CD4-positive, CD25-positive, alpha-beta regulatory T cell (primary cell): ENCODE measurements at regions not wholly inside any gene's neighbourhood (a gene's known extent, or its start where the extent isn't known, plus 50 kb on each side); places are given as distances from the start of the nearest gene placed in this dataset.

ENCODE experiments used
- ATAC-seq, 2 donors: fragments of 150-1000 bp; cut with Tn5 transposase; one replicate each; pipeline ENCODE4 v1.10.0; 2021; ENCODE audit warnings: low read depth in 2 of 2, moderate number of reproducible peaks in 2 of 2, moderate library complexity in 1 of 2
- DNase-seq, 3 donors: peaks; one replicate each; pipeline versions ENCODE4 v3.0.0 to v3.0.0-alpha.2; 2012 to 2022; ENCODE audit warnings: mixed read lengths in 1 of 3
- H3K27ac ChIP-seq: one replicate; pipeline ENCODE4 v1.7.0; 2013; ENCODE audit warnings: mild to moderate bottlenecking, low read length; ENCODE audit not compliant: insufficient read depth, poor library complexity, severe bottlenecking
- H3K27me3 ChIP-seq: one replicate; pipeline ENCODE4 v1.7.0; 2013; ENCODE audit warnings: low read length; ENCODE audit not compliant: control insufficient read depth, insufficient read depth
- H3K36me3 ChIP-seq: one replicate; pipeline ENCODE4 v1.7.0; 2013; ENCODE audit warnings: mild to moderate bottlenecking, low read length, moderate library complexity; ENCODE audit not compliant: control insufficient read depth, insufficient read depth
- H3K4me1 ChIP-seq: 2 replicates; pipeline ENCODE4 v1.7.0; 2013; ENCODE audit warnings: mild to moderate bottlenecking, low read length; ENCODE audit not compliant: insufficient read depth, control insufficient read depth, poor library complexity, severe bottlenecking
- H3K4me3 ChIP-seq: one replicate; pipeline ENCODE4 v1.7.0; 2013; ENCODE audit warnings: low read depth, mild to moderate bottlenecking, low read length, moderate library complexity
- H3K9me3 ChIP-seq, 2 experiments: 1 replicate in 1 of 2; 2 replicates in 1 of 2; pipeline ENCODE4 v1.7.0; 2013; ENCODE audit warnings: low read length in 2 of 2, mild to moderate bottlenecking in 1 of 2, moderate library complexity in 1 of 2; ENCODE audit not compliant: control insufficient read depth in 2 of 2
- H3K27ac Mint-ChIP-seq, 3 donors: one replicate each; pipeline ENCODE4 v1.8.0; 2020 to 2022; ENCODE audit warnings: mild to moderate bottlenecking in 3 of 3, mixed read lengths in 3 of 3, moderate library complexity in 2 of 3
- H3K27me3 Mint-ChIP-seq: one replicate; pipeline ENCODE4 v1.8.0; 2022; ENCODE audit warnings: mild to moderate bottlenecking, mixed read lengths
- H3K36me3 Mint-ChIP-seq: one replicate; pipeline ENCODE4 v1.8.0; 2020; ENCODE audit warnings: mixed read lengths
- H3K4me1 Mint-ChIP-seq, 4 donors: one replicate each; pipeline ENCODE4 v1.8.0; 2020 to 2022; ENCODE audit warnings: mixed read lengths in 4 of 4, mild to moderate bottlenecking in 1 of 4
- H3K4me3 Mint-ChIP-seq, 4 donors: one replicate each; pipeline ENCODE4 v1.8.0; 2020 to 2022; ENCODE audit warnings: mild to moderate bottlenecking in 4 of 4, mixed read lengths in 4 of 4, moderate library complexity in 3 of 4
- H3K9me3 Mint-ChIP-seq, 7 donors: one replicate each; pipeline ENCODE4 v1.8.0; 2020 to 2022; ENCODE audit warnings: mixed read lengths in 7 of 7, mild to moderate bottlenecking in 3 of 7, moderate library complexity in 2 of 7

- no peak overlapping the region for H3K4me3 Mint-ChIP-seq
- Histone ChIP-seq H3K9me3 (peaks cover 0 to 8% of the 10 kb centered on the region in 2 experiments), H3K36me3 (no peaks in the 10 kb centered on the region), H3K27ac (no peak overlapping the region), H3K27me3 (no peaks in the 10 kb centered on the region), H3K4me3 (no peak overlapping the region), H3K4me1 (no peaks in the 10 kb centered on the region)
- ATAC-seq: no peak
- peaks cover 0 to 28% (median 10%) of the 10 kb centered on the region in 7 donors for H3K9me3 Mint-ChIP-seq
- H3K27ac Mint-ChIP-seq: no peak overlapping the region
- H3K4me1 Mint-ChIP-seq: no peaks in the 10 kb centered on the region
- H3K36me3 Mint-ChIP-seq: no peaks in the 10 kb centered on the region
- H3K27me3 Mint-ChIP-seq: no peaks in the 10 kb centered on the region
- DNase-seq: no peak
Observed at GRCh38 chr16:62853887-62854286, 817.6 kb upstream of the CDH8 start.

- H3K4me1 ChIP-seq: no peaks in the 10 kb centered on the region
- no peak for DNase-seq
- H3K27ac Mint-ChIP-seq: no peak overlapping the region
Observed at GRCh38 chr16:62846399-62847057, 810.3 kb upstream of the CDH8 start.

GRCh38 chr16:62832214-62832613, 796.0 kb upstream of the CDH8 start:
- H3K27ac Mint-ChIP-seq: no peak overlapping the region
- DNase-seq: no peak
- no peak overlapping the region for H3K4me3 Mint-ChIP-seq
- Histone ChIP-seq H3K27me3 (no peaks in the 10 kb centered on the region), H3K4me3 (no peak overlapping the region), H3K27ac (no peak overlapping the region), H3K9me3 (peaks cover 4 to 5% of the 10 kb centered on the region in 2 experiments), H3K36me3 (no peaks in the 10 kb centered on the region), H3K4me1 (no peaks in the 10 kb centered on the region)
- no peaks in the 10 kb centered on the region for H3K27me3 Mint-ChIP-seq
- peaks cover 0 to 43% (median 10%) of the 10 kb centered on the region in 7 donors for H3K9me3 Mint-ChIP-seq
- no peak for ATAC-seq
- H3K4me1 Mint-ChIP-seq: no peaks in the 10 kb centered on the region
- no peaks in the 10 kb centered on the region for H3K36me3 Mint-ChIP-seq

More at GRCh38 chr16:62846399-62847057, 810.3 kb upstream of the CDH8 start:
- no peaks in the 10 kb centered on the region for H3K4me1 Mint-ChIP-seq
- no peak overlapping the region for H3K4me3 ChIP-seq
- H3K36me3 ChIP-seq: no peaks in the 10 kb centered on the region
- peaks cover 1 to 24% (median 11%) of the 10 kb centered on the region in 7 donors for H3K9me3 Mint-ChIP-seq
- peaks cover 1 to 9% of the 10 kb centered on the region in 2 experiments for H3K9me3 ChIP-seq
- no peaks in the 10 kb centered on the region for H3K27me3 Mint-ChIP-seq
- H3K27ac ChIP-seq: no peak overlapping the region
- H3K27me3 ChIP-seq: no peaks in the 10 kb centered on the region
- H3K36me3 Mint-ChIP-seq: no peaks in the 10 kb centered on the region
- no peak for ATAC-seq
- H3K4me3 Mint-ChIP-seq: no peak overlapping the region

GRCh38 chr16:62831235-62831850, 795.1 kb upstream of the CDH8 start:
- no peak overlapping the region for H3K4me3 ChIP-seq
- Mint-ChIP-seq H3K36me3 (no peaks in the 10 kb centered on the region), H3K27me3 (no peaks in the 10 kb centered on the region), H3K9me3 (peaks cover 0 to 43% (median 11%) of the 10 kb centered on the region in 7 donors), H3K4me1 (no peaks in the 10 kb centered on the region), H3K27ac (no peak overlapping the region), H3K4me3 (no peak overlapping the region)
- no peak for ATAC-seq
- no peaks in the 10 kb centered on the region for H3K27me3 ChIP-seq
- no peaks in the 10 kb centered on the region for H3K4me1 ChIP-seq
- H3K9me3 ChIP-seq: peaks cover 4 to 5% of the 10 kb centered on the region in 2 experiments
- H3K36me3 ChIP-seq: no peaks in the 10 kb centered on the region
- DNase-seq: no peak
- H3K27ac ChIP-seq: no peak overlapping the region

- Histone ChIP-seq H3K4me3 (no peak overlapping the region), H3K4me1 (no peaks in the 10 kb centered on the region), H3K36me3 (no peaks in the 10 kb centered on the region), H3K27ac (no peak overlapping the region), H3K9me3 (peaks cover 4 to 5% of the 10 kb centered on the region in 2 experiments), H3K27me3 (no peaks in the 10 kb centered on the region)
- Mint-ChIP-seq H3K27me3 (no peaks in the 10 kb centered on the region), H3K27ac (no peak overlapping the region), H3K9me3 (peaks cover 0 to 37% (median 11%) of the 10 kb centered on the region in 7 donors), H3K4me3 (no peak overlapping the region), H3K4me1 (no peaks in the 10 kb centered on the region), H3K36me3 (no peaks in the 10 kb centered on the region)
- DNase-seq (no peak), ATAC-seq (no peak)
Observed at GRCh38 chr16:62829607-62830006, 793.4 kb upstream of the CDH8 start.

- Mint-ChIP-seq H3K4me1 (no peaks in the 10 kb centered on the region), H3K9me3 (peaks cover 0 to 35% (median 12%) of the 10 kb centered on the region in 7 donors), H3K36me3 (no peaks in the 10 kb centered on the region), H3K27ac (no peak overlapping the region), H3K4me3 (no peak overlapping the region), H3K27me3 (no peaks in the 10 kb centered on the region)
- Histone ChIP-seq H3K4me1 (no peaks in the 10 kb centered on the region), H3K4me3 (no peak overlapping the region), H3K36me3 (no peaks in the 10 kb centered on the region), H3K27ac (no peak overlapping the region), H3K27me3 (no peaks in the 10 kb centered on the region), H3K9me3 (peaks cover 6% of the 10 kb centered on the region in 2 experiments)
- no peak for ATAC-seq
- DNase-seq: no peak
Observed at GRCh38 chr16:62829084-62829483, 792.8 kb upstream of the CDH8 start.

GRCh38 chr16:62821824-62822223, 785.6 kb upstream of the CDH8 start:
- Mint-ChIP-seq H3K36me3 (no peaks in the 10 kb centered on the region), H3K9me3 (peaks cover 0 to 41% (median 8%) of the 10 kb centered on the region in 7 donors), H3K27ac (no peak overlapping the region), H3K27me3 (no peaks in the 10 kb centered on the region), H3K4me3 (no peak overlapping the region), H3K4me1 (no peaks in the 10 kb centered on the region)
- H3K4me3 ChIP-seq: no peak overlapping the region
- no peak for ATAC-seq
- no peaks in the 10 kb centered on the region for H3K4me1 ChIP-seq
- peaks cover 9 to 23% of the 10 kb centered on the region in 2 experiments for H3K9me3 ChIP-seq
- DNase-seq: no peak
- no peaks in the 10 kb centered on the region for H3K36me3 ChIP-seq
- no peak overlapping the region for H3K27ac ChIP-seq
- no peaks in the 10 kb centered on the region for H3K27me3 ChIP-seq
